NCI-H446 (cell line): ENCODE measurements at regions not wholly inside any gene's neighbourhood (a gene's known extent, or its start where the extent isn't known, plus 50 kb on each side); places are given as distances from the start of the nearest gene placed in this dataset.
"Not testable (repeated sequence)": the region's sequence is repeated elsewhere in the genome, so short reads cannot be mapped to it uniquely, and the experiment has no call there.

Experiments
- DNase-seq, 2 experiments: peaks; one replicate each; lab custom pipeline; 2025; lab: John Stamatoyannopoulos, UW

GRCh38 chr3:73177827-73178226 lies 116.4 kb downstream of the EBLN2 start:
- DNase-seq, result no peak

GRCh38 chr3:73179601-73180000 lies 118.1 kb downstream of the EBLN2 start:
- no peak for DNase-seq

- DNase-seq, result no peak
Observed at GRCh38 chr3:73186741-73187140, 125.3 kb downstream of the EBLN2 start.

GRCh38 chr3:73187328-73187727 lies 125.9 kb downstream of the EBLN2 start:
- DNase-seq, result no peak

GRCh38 chr3:73188707-73189106 lies 127.2 kb downstream of the EBLN2 start:
- DNase-seq, result no peak

GRCh38 chr3:73192036-73192738 lies 130.7 kb downstream of the EBLN2 start:
- no peak for DNase-seq

- not testable (repeated sequence) for DNase-seq
Observed at GRCh38 chr3:73193943-73194342, 132.5 kb downstream of the EBLN2 start.

- DNase-seq, result no peak
Observed at GRCh38 chr3:73197187-73197586, 135.7 kb downstream of the EBLN2 start.

- no peak for DNase-seq
Observed at GRCh38 chr3:73203101-73203500, 141.6 kb downstream of the EBLN2 start.

- no peak for DNase-seq
Observed at GRCh38 chr3:73203633-73204032, 142.2 kb downstream of the EBLN2 start.

- no peak for DNase-seq
Observed at GRCh38 chr3:73204841-73205240, 143.4 kb downstream of the EBLN2 start.

GRCh38 chr3:73206030-73206429 lies 144.6 kb downstream of the EBLN2 start:
- DNase-seq, result no peak

GRCh38 chr3:73207946-73208440 lies 146.5 kb downstream of the EBLN2 start:
- no peak for DNase-seq

GRCh38 chr3:73210759-73211158 lies 149.3 kb downstream of the EBLN2 start:
- no peak for DNase-seq

- no peak for DNase-seq
Observed at GRCh38 chr3:73212683-73213082, 151.2 kb downstream of the EBLN2 start.

GRCh38 chr3:73213896-73214295 lies 152.4 kb downstream of the EBLN2 start:
- no peak for DNase-seq

- DNase-seq, result no peak
Observed at GRCh38 chr3:73214846-73215245, 153.4 kb downstream of the EBLN2 start.

- no peak for DNase-seq
Observed at GRCh38 chr3:73215281-73215680, 153.8 kb downstream of the EBLN2 start.

GRCh38 chr3:73215901-73216300 lies 154.4 kb downstream of the EBLN2 start:
- DNase-seq, result no peak

GRCh38 chr3:73216310-73216709 lies 154.9 kb downstream of the EBLN2 start:
- DNase-seq, result no peak

- DNase-seq, result no peak
Observed at GRCh38 chr3:73222126-73222525, 160.7 kb downstream of the EBLN2 start.

- no peak for DNase-seq
Observed at GRCh38 chr3:73225146-73225855, 163.8 kb downstream of the EBLN2 start.

GRCh38 chr3:73225991-73226390 lies 164.5 kb downstream of the EBLN2 start:
- DNase-seq, result no peak

GRCh38 chr3:73228000-73228399 lies 166.5 kb downstream of the EBLN2 start:
- DNase-seq, result no peak
